HepG2 (cell line): ENCODE measurements at regions not wholly inside any gene's neighbourhood (a gene's known extent, or its start where the extent isn't known, plus 50 kb on each side); places are given as distances from the start of the nearest gene placed in this dataset.

Experiments used
- AHDC1 ChIP-seq: sonication (generic); formaldehyde crosslinking; IDR thresholded peaks from 2 replicates; pipeline ENCODE4 v1.5.1; 2020; ENCODE audit warnings: mild to moderate bottlenecking, missing genetic modification reagents, borderline replicate concordance
- PRDM10 ChIP-seq: sonication (generic); formaldehyde crosslinking; IDR thresholded peaks from 2 replicates; pipeline ENCODE4 v1.4.0; 2020; ENCODE audit warnings: low read depth, missing genetic modification reagents
- RERE ChIP-seq: IDR thresholded peaks from 2 replicates; pipeline ENCODE4 v1.6.1; 2016; ENCODE audit warnings: low read depth, missing genetic modification reagents, missing compliant biosample characterization
- ZNF224 ChIP-seq: sonication (generic); formaldehyde crosslinking; IDR thresholded peaks from 2 replicates; pipeline ENCODE4 v1.5.0; 2020; ENCODE audit warnings: mild to moderate bottlenecking, missing genetic modification reagents

- TF ChIP-seq RERE (CRISPR knock-in tag) (no peak), ZNF224 (no peak), AHDC1 (CRISPR knock-in tag) (no peak), PRDM10 (CRISPR knock-in tag) (no peak)
Measured at GRCh38 chr9:25814023-25814422, 135.8 kb upstream of the TUSC1 start (continued).
